HL-60/S4 treated with phorbol 12-myristate 13-acetate at 8.2 ng/mL for 4 days and 3 days (cell line): ENCODE measurements at regions not wholly inside any gene's neighbourhood (a gene's known extent, or its start where the extent isn't known, plus 50 kb on each side); places are given as distances from the start of the nearest gene placed in this dataset.

ENCODE experiments used
- in situ Hi-C: fragments of 300-500 bp; cut with MboI; formaldehyde crosslinking; loops from 2 replicates; pipeline ENCODE4 v1.15.0; 2022; ENCODE audit warnings: low sequenced_read_pairs

DNA sequence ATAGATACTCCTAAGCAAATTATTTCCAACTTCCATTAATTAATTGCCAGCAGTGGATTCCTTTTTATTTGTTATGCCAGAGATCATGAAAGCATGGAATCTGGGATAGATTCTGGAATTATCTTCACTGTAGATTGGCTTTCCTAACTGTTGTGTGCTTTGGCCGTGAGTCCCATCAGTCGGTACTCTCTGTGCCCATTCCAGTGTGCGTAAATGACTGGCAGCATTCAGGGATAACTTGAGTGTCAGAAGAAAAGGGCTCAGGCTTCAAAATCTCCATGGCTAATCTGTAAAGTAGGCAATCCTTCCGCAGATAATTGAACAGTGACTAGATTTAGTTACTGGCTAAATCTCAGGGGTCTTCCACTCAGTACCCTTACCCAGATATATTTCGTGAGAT, 76.8 kb upstream of the TMEM164 start:
- in situ Hi-C loops = loop anchor here (25.0 kb wide), 1 partner anchor 486 kb away; no protein-coding TSS in a partner anchor

- in situ Hi-C loops = loop anchor here (25.0 kb wide), 1 partner anchor 485 kb away; no protein-coding TSS in a partner anchor
Observed at GRCh38 chrX:109926743-109927662, 75.9 kb upstream of the TMEM164 start.

DNA sequence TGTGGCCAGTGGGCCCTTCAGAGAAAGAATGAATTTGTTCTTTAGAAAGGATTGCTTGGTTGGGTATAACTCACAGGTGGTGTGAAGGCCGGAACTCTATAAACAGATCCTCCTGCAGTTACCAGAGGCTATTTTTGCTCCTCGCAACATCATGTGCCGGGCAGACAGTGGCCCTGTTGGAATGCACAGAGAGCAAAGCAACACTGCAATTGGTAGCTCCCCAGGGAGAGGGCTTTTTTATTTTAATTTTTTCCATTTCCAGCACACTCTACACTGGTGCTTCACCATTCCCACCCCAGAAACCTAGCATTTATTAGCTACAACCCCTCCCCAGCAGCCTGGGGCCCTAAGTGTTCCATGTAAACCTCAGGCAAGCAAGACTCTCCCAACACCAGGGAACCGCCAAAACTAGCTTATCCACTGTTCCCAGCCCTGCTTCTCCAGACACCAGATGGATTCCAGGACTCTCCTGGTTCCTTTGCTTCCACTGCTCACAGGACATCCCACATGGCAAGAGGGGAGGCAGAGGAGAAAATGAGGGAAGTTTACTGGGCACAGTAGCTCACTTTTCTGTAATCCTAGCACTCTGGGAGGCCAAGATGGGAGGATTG, 75.1 kb upstream of the TMEM164 start:
- in situ Hi-C loops = loop anchor here (25.0 kb wide), 1 partner anchor 485 kb away; no protein-coding TSS in a partner anchor

GRCh38 chrX:109928596-109929335, 74.1 kb upstream of the TMEM164 start:
- in situ Hi-C loops = loop anchor here (25.0 kb wide), 1 partner anchor 484 kb away; no protein-coding TSS in a partner anchor

GRCh38 chrX:109931677-109932076, 71.2 kb upstream of the TMEM164 start:
- in situ Hi-C loops = loop anchor here (25.0 kb wide), 1 partner anchor 481 kb away; no protein-coding TSS in a partner anchor

DNA sequence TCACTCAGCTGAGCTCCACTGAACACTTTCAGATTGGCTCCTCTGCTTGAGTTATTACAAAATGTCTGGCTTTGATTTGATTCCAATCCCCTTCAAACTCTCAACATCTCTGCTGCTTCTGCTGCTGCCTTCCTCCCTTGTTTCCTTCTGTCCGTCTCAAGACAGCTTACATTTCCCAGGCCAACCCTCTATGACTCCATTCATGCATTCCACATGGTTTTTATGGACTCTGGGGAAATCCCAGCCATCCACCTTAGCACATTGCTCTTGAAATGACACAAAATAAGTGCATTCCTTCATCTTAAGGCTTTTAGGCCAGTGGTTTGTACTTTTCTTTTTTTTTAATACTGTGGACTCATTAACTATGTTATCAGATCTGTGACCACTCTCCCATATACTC, 68.5 kb upstream of the TMEM164 start:
- in situ Hi-C loops = loop anchor here (25.0 kb wide), 1 partner anchor 478 kb away; no protein-coding TSS in a partner anchor

DNA sequence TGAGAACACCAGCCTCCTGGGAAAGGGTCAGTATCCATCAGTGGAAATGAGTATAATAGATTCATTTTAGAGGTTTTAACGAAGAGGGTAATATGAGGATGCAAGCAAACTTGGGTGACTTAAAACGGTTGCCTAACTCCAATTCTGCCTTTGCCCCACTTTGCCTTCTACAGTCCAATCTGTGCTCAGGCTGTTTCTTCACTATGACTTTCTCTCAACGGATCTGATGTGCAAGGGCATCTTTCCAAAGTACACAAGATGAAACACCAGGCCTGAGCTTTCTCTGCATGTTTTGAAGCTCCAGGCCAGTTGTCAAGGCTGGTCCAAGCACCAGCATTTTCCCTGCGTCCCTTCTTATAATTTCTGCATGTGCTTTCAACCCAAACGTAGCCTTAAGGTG, 68.0 kb upstream of the TMEM164 start:
- in situ Hi-C loops = loop anchor here (25.0 kb wide), 1 partner anchor 477 kb away; no protein-coding TSS in a partner anchor

DNA sequence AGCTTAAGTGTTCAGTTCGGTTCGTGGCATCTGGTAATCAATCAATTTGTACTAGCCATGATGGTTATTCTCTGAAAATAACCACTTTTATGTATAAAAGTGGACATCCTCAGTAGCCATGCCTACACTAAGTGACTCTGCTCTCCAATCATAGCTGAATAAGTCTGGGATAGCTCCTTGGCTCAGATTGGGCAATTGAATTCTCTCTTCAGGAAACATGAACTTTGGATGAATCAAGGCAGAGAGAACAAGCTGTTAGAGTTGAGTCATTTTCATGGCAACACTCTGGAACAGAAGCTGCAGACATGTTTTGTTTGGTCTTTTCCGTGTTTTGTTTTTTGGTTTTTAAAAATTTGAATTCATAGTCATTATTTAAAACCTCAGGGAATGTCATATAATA, 66.8 kb upstream of the TMEM164 start:
- in situ Hi-C loops = loop anchor here (25.0 kb wide), 1 partner anchor 476 kb away; no protein-coding TSS in a partner anchor

DNA sequence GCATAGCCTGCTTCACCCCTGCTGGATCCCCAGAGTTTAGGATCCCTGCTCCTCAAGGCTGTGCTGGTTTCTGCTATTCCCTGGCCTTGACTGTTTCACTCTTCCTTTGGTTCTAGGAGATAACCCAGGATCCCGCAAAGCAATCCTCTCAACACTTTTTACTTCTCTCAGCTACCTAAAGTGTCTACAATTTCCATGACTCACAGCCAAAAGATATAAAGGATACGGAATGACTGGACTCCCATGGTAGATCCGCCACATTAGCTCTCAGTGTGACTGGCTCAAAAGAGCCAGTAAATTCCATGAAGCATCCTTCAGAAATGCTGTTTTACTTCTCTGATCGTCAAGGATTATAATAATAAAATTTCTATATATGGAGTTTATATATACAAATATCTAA, 66.3 kb upstream of the TMEM164 start:
- in situ Hi-C loops = loop anchor here (25.0 kb wide), 1 partner anchor 476 kb away; no protein-coding TSS in a partner anchor

- in situ Hi-C loops = loop anchor here (25.0 kb wide), 1 partner anchor 473 kb away; no protein-coding TSS in a partner anchor
Observed at GRCh38 chrX:109939498-109939897, 63.4 kb upstream of the TMEM164 start.

- in situ Hi-C loops = loop anchor here (25.0 kb wide), 1 partner anchor 472 kb away; no protein-coding TSS in a partner anchor
Observed at GRCh38 chrX:109940411-109940810, 62.5 kb upstream of the TMEM164 start.

DNA sequence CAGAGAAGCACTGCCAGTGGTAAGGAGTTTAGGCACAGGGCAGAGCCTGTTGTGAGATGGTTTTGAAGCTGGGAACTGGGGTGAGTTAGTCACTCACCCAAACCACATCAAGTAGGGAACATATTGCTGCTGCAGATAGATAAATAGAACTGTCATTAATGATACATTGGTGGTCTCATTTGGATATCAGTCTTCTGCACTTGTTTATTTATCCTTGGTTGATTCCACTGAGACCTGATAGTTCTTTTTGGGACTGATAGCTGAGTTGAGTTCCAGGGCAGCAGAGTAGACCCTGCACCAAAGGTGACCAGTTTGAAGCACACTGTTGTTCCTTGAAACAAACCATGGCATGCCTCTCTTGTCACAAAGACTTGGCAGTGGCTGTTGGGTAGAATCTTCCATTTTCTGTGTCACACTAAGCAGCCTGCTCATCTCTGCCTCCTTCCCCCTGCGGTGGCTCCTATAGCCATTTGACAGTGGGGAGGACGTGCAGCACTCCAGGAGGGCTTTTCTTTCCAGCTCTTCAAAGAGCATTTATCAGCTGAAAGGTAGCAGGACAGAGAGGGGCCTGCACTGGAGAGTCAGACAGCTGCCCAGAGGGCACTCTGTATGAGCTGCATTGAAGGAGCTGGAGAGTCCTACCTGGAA, 59.7 kb upstream of the TMEM164 start:
- in situ Hi-C loops = loop anchor here (25.0 kb wide), 1 partner anchor 469 kb away; no protein-coding TSS in a partner anchor

DNA sequence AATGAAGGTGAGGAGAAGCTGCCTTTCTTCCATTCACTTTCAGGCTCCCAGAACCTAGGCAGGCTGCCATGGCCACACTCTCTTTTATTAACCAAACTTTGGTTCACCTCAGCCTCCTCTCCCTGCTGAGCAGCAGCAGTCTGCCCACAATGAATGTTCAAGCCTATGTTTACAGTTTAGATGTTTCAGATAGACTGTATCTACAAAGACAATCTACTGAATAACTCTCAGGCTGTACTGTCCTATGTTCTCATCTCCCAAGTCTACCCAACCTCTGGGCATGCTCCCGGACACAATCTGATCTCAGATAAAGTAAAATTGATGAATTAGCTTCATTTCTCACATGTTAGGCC, 59.2 kb upstream of the TMEM164 start:
- in situ Hi-C loops = loop anchor here (25.0 kb wide), 1 partner anchor 469 kb away; no protein-coding TSS in a partner anchor

- in situ Hi-C loops = no loop called here
Observed at GRCh38 chrX:109952050-109952449, 50.9 kb upstream of the TMEM164 start.

DNA sequence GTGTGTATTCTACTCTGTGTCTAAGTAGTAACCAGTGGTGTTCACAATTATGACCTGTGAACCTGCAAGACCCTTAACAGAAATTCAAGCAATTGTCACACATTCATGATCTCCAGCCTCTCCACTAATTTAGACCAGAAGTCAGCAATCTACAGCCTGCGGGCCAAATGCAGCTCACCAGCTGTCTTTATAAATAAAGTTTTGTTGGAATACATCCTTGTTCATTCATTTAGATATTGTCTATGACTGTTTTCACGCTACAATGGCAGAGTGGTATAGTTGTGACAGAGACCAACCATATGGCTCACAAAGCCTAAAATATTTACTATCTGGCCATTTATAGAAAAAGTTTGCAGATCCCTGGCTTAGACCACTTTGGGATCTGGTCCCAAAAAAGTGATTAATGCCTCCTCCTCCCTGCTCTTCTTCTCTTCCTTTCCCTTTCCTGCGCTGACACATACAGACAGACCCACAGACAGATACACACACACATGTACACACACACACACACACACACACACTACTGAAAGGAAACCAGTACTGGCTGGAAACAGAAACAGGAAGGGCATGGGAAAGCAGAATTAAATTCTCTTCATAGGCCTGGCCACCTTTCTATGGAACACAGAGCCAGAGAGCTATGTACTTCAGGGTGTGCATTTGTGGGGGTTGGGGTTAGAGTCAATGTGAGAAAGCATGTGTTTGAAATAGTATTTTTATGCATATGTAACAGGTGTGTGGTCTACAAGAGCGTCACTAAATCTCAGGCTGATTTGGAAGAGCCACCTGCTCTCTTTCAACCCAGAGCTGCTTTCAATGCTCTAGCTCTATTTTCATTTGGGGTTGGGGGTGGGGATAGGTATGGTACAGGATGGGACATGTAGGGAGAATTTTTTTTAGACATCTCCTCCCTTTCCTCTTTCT, 49.7 kb upstream of the TMEM164 start:
- in situ Hi-C loops = no loop called here
